ENCODE measurements at regions not wholly inside any gene's neighbourhood (a gene's known extent, or its start where the extent isn't known, plus 50 kb on each side); places are given as distances from the start of the nearest gene placed in this dataset.

DNA sequence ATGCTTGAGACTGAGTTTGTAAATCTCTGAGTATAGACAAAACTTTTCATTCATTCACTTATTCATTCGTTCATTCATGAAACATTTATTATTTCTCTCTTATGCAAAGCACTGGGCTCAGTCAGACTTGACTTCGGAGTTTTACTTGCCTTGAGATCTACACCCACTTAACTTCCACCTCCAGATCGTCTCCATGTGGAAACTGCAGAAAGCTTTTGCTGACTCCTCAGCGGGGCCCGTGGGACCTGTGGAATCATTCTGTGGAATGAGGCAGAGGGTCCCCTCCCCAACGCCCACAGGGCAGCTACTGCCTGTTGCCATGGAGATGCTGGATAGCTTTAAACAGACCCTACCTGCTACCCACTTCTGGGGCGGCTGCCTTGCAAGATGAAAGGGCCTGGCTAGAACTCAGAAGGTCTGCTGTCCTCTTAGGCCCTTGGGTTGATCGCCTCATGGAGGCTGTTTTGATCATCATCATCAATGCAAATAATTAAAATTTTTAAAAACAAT is 66.4 kb upstream of the KCNG1 start:
- ATAC-seq: no peak
- TF ChIP-seq CREB5 (CRISPR knock-in tag; IDR thresholded peaks at IDR 0.05; ENCODE audit: low read depth) (no peak), ESRRG (CRISPR knock-in tag; IDR thresholded peaks at IDR 0.05) (no peak), TOX (CRISPR knock-in tag; IDR thresholded peaks at IDR 0.05; ENCODE audit: borderline replicate concordance) (no peak), POU6F1 (CRISPR knock-in tag; IDR thresholded peaks at IDR 0.05; ENCODE audit: borderline replicate concordance, low read depth) (no peak)

DNA sequence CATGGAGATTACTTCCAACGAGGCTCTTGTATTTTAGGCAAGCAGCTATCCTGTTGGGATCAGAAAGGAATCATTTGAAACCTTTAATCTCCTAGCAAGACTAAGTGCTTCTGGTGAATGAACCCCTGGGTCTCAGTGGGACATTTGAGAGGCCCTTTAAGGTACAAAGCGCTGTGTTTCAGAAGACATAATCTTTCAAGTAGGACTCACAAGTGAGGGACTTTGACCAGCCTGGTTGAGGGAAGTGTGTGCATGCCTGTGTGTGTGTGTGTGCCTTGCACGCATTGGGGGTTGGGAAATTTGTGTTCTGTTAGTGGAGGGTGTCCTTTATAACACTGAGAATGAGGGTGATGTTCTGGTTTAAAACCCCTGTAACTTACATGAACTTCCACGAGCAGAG is 64.4 kb upstream of the KCNG1 start:
- no peak for ATAC-seq
- TF ChIP-seq CREB5 (CRISPR knock-in tag; IDR thresholded peaks at IDR 0.05; ENCODE audit: low read depth): no peak
- no peak for TF ChIP-seq ISL1 (CRISPR knock-in tag; IDR thresholded peaks at IDR 0.05)
- TF ChIP-seq, protein P1, sequence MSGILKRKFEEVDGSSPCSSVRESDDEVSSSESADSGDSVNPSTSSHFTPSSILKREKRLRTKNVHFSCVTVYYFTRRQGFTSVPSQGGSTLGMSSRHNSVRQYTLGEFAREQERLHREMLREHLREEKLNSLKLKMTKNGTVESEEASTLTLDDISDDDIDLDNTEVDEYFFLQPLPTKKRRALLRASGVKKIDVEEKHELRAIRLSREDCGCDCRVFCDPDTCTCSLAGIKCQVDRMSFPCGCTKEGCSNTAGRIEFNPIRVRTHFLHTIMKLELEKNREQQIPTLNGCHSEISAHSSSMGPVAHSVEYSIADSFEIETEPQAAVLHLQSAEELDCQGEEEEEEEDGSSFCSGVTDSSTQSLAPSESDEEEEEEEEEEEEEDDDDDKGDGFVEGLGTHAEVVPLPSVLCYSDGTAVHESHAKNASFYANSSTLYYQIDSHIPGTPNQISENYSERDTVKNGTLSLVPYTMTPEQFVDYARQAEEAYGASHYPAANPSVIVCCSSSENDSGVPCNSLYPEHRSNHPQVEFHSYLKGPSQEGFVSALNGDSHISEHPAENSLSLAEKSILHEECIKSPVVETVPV (CRISPR knock-in tag; IDR thresholded peaks at IDR 0.05): no peak
- no peak for TF ChIP-seq ZC3H10 (CRISPR knock-in tag; IDR thresholded peaks at IDR 0.05)
- TF ChIP-seq GLIS3 (CRISPR knock-in tag; IDR thresholded peaks at IDR 0.05): no peak
- no peak for TF ChIP-seq CSDC2 (CRISPR knock-in tag; IDR thresholded peaks at IDR 0.05)
- no peak for TF ChIP-seq ZNF8 (CRISPR knock-in tag; IDR thresholded peaks at IDR 0.05)
- TF ChIP-seq, protein P2, sequence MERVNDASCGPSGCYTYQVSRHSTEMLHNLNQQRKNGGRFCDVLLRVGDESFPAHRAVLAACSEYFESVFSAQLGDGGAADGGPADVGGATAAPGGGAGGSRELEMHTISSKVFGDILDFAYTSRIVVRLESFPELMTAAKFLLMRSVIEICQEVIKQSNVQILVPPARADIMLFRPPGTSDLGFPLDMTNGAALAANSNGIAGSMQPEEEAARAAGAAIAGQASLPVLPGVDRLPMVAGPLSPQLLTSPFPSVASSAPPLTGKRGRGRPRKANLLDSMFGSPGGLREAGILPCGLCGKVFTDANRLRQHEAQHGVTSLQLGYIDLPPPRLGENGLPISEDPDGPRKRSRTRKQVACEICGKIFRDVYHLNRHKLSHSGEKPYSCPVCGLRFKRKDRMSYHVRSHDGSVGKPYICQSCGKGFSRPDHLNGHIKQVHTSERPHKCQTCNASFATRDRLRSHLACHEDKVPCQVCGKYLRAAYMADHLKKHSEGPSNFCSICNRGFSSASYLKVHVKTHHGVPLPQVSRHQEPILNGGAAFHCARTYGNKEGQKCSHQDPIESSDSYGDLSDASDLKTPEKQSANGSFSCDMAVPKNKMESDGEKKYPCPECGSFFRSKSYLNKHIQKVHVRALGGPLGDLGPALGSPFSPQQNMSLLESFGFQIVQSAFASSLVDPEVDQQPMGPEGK (CRISPR knock-in tag; IDR thresholded peaks at IDR 0.05; ENCODE audit: borderline replicate concordance): no peak
- TF ChIP-seq POU6F1 (CRISPR knock-in tag; IDR thresholded peaks at IDR 0.05; ENCODE audit: borderline replicate concordance, low read depth): no peak
- no peak for TF ChIP-seq OSR1 (CRISPR knock-in tag; IDR thresholded peaks at IDR 0.05)
- TF ChIP-seq ZFP30 (CRISPR knock-in tag; IDR thresholded peaks at IDR 0.05): no peak
- no peak for TF ChIP-seq ESRRG (CRISPR knock-in tag; IDR thresholded peaks at IDR 0.05)
- no peak for TF ChIP-seq RARB (CRISPR knock-in tag; IDR thresholded peaks at IDR 0.05)
- no peak for TF ChIP-seq PPARA (CRISPR knock-in tag; IDR thresholded peaks at IDR 0.05; ENCODE audit: borderline replicate concordance)
- TF ChIP-seq ARNTL (CRISPR knock-in tag; IDR thresholded peaks at IDR 0.05; ENCODE audit: borderline replicate concordance, low read depth): no peak

GRCh38 chr20:51085769-51086168 is 62.9 kb upstream of the KCNG1 start:
- ATAC-seq: no peak
- no peak for TF ChIP-seq ESRRG (CRISPR knock-in tag; IDR thresholded peaks at IDR 0.05)
- TF ChIP-seq SNAI2 (CRISPR knock-in tag; IDR thresholded peaks at IDR 0.05): no peak
- no peak for TF ChIP-seq ZC3H10 (CRISPR knock-in tag; IDR thresholded peaks at IDR 0.05)
- no peak for TF ChIP-seq GLIS3 (CRISPR knock-in tag; IDR thresholded peaks at IDR 0.05)
- no peak for TF ChIP-seq POU6F1 (CRISPR knock-in tag; IDR thresholded peaks at IDR 0.05; ENCODE audit: borderline replicate concordance, low read depth)
- TF ChIP-seq ZFP30 (CRISPR knock-in tag; IDR thresholded peaks at IDR 0.05): no peak
- TF ChIP-seq RARB (CRISPR knock-in tag; IDR thresholded peaks at IDR 0.05): no peak
- no peak for TF ChIP-seq ARNTL (CRISPR knock-in tag; IDR thresholded peaks at IDR 0.05; ENCODE audit: borderline replicate concordance, low read depth)
- TF ChIP-seq CSDC2 (CRISPR knock-in tag; IDR thresholded peaks at IDR 0.05): no peak
- no peak for TF ChIP-seq TSHZ2 (CRISPR knock-in tag; IDR thresholded peaks at IDR 0.05)
- no peak for TF ChIP-seq TOX (CRISPR knock-in tag; IDR thresholded peaks at IDR 0.05; ENCODE audit: borderline replicate concordance)
- TF ChIP-seq, protein P1 (CRISPR knock-in tag; IDR thresholded peaks at IDR 0.05): no peak
- no peak for TF ChIP-seq CREB5 (CRISPR knock-in tag; IDR thresholded peaks at IDR 0.05; ENCODE audit: low read depth)

All from SK-N-SH treated with all-trans-retinoic acid at 6 μM for 48 hours (cell line).